CD4-positive, alpha-beta T cell treated with Interleukin-21 for 1 hour (primary cell): ENCODE measurements at regions not wholly inside any gene's neighbourhood (a gene's known extent, or its start where the extent isn't known, plus 50 kb on each side); places are given as distances from the start of the nearest gene placed in this dataset.

Experiments
- DNase-seq: peaks from one replicate; pipeline ENCODE4 v3.0.0-alpha.2; 2020

DNA sequence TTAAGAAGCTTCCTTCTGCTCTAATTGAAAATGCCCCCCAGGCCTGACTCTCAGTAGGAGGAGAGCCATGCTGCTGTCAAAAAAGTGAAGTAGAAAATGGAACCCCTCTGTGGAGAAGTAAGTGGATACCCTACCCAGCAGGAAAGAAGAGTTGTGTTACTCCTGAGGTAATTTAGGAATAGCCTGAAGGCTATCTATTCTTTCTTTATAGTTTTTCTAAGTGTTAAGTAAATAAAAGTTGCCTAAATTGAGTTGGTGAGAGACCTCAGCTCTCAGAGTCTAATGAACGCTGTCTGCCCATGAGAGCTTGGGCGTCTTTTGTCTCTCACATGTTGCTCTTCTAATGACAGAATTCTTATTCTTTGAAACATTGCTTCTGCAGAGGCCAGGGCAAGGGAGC, 116.2 kb downstream of the NSUN3 start:
- no peak for DNase-seq

- no peak for DNase-seq
Observed at GRCh38 chr3:94183551-94183950, 120.7 kb downstream of the NSUN3 start.

DNA sequence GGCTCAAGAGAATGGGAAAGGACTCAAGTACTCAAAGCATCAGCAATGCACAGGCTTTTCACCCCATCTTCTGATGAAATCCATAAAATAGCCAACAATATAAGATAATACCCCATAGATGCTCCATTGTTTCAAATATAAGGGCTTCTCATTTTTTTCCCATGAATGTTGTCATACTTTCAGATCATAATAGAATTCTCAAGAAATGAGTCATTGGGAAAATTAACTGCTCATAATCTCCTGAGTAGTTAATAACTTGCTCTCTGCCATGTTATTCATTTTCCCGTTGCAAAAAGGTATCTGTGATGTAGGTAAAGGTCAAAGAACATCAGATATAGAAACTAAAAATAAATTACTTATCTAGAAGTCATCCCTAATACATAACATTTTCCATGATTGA, 121.9 kb downstream of the NSUN3 start:
- DNase-seq = no peak

DNA sequence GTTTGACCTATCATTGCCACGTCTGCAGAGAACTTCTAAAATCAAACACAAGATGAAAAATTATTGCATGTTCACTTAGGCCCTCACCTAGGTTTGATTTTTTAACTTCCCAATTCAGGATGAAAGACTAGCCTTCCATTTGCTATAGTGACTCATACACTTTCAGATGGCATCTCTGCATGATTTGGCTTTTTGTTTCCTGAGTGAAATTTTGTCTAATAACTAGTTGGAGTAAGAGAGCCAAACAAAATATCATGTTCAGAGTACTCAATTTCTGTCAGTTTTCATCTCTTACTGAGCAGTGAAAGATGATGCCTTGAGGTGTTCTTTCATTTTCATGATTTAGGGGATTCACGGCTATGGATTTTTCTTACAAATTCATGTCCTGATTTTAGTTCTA, 122.9 kb downstream of the NSUN3 start:
- no peak for DNase-seq

DNA sequence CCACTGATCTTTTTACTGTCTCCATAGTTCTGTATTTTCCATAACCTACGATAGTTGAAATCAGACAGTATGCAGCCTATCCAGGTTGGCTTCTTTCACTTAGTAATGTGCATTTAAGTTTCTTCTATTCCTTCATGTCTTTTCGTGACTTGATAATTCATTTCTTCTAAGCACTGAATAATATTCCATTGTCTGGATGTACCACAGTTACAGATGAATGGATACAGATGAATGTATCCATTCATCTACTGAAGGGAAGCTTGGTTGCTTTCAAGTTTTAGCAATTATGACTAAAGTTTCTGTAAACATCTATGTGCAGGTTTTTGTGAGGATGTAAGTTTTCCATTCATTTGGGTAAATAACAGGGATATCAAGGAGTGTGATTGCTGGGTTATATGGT, 124.8 kb downstream of the NSUN3 start:
- DNase-seq = no peak

GRCh38 chr3:94195381-94195780, 132.5 kb downstream of the NSUN3 start:
- DNase-seq = no peak

GRCh38 chr3:94206291-94206690, 143.4 kb downstream of the NSUN3 start:
- no peak for DNase-seq

DNA sequence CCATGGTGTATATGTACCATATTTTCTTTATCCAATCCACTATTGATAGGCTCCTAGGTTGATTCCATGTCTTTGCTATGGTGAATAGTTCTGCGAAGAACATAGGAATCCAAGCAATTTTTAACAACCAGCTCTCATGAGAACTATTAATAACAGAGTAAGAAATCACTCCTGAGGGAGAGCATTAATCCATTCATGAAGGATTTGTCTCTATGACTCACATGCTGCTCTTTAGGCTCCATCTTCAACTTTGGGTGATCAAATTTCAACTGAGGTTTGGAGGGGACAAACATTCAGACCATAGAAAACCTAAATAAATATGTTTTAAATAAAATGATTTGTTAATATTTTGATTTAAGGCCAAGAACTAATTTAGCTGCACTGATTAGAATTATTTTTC, 147.4 kb downstream of the NSUN3 start:
- no peak for DNase-seq

GRCh38 chr3:94217406-94217805, 154.5 kb downstream of the NSUN3 start:
- no peak for DNase-seq

- no peak for DNase-seq
Observed at GRCh38 chr3:94220426-94220825, 157.6 kb downstream of the NSUN3 start.

DNA sequence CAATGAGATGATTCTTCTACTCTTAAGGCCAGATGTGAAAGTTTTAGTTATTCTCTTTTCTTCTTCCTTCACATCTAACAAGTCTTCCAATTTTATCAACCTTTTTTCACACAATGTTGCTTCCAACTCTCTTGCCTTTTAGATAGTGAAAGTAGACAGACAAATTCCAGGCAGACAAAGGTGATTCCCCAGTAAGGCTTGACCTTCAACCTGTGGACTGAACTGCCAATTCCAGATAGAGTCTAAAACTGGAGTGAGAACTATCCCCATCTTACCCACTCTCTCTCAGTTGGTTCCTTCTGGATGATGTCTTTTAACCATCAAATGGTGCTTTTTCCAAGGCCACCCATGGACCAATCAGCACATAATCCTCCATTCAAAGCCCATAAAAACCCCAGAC, 159.0 kb downstream of the NSUN3 start:
- DNase-seq = no peak

- DNase-seq = no peak
Observed at GRCh38 chr3:94225148-94225865, 162.4 kb downstream of the NSUN3 start.

DNA sequence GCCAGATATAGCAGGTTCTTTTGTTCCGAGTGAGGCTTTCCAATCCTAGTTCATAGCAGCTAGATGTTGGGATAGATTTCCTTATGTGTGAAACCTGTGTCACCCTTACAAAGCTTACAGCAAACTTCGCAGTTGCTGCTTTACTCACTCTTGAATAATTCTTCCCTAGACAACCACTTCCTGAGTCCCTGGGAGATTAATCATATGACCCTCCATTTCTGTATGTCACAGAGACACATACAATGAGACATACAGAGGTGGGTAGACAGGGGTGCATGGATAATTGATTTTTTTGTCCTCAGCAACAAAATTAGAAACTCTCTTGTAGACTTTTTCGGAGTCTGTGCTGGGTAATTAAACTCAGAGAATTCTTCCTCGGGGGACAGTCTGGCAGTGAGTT, 163.2 kb downstream of the NSUN3 start:
- no peak for DNase-seq

GRCh38 chr3:94232921-94233320, 170.1 kb downstream of the NSUN3 start:
- no peak for DNase-seq

GRCh38 chr3:94234177-94234788, 171.4 kb downstream of the NSUN3 start:
- DNase-seq = peak; percentile 4

GRCh38 chr3:94241986-94242385, 179.1 kb downstream of the NSUN3 start:
- no peak for DNase-seq

DNA sequence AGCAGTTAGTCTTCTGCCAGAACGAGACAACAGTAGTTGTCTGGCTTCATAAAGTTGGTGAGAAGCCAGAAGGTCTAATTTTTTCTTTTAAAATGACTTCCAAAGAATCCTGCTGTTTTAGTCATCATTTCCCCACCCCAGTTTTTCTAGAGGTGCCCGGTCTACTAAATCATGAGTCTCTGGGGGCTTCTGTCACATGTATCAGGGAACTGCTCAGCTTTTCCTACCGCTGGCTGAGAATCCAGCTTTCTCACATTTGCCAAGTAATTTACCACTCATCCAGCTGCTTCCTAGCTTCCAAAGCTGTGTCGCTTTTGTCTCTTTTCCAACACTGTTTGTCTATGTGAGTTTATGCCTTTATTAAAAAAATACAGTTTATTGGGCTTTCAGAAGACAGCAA, 183.3 kb downstream of the NSUN3 start:
- no peak for DNase-seq

DNA sequence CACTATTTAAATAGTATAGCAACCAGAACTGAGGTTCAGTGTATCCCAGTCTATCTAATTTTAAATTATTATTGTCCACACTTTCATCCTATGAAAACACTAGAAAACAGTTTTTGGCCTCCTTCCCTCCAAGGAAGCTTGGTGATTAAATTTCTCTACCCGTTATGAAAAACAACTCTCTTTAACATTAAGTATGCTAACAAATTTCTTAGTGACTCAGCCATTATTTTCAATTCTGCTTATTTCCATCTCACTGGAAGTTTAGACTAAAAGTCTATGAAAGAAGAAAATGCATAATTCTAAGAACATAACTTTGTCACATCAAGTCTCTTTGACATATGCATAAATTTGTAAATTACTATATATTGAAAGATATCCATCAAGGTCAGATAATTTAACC, 185.2 kb downstream of the NSUN3 start:
- DNase-seq = no peak

DNA sequence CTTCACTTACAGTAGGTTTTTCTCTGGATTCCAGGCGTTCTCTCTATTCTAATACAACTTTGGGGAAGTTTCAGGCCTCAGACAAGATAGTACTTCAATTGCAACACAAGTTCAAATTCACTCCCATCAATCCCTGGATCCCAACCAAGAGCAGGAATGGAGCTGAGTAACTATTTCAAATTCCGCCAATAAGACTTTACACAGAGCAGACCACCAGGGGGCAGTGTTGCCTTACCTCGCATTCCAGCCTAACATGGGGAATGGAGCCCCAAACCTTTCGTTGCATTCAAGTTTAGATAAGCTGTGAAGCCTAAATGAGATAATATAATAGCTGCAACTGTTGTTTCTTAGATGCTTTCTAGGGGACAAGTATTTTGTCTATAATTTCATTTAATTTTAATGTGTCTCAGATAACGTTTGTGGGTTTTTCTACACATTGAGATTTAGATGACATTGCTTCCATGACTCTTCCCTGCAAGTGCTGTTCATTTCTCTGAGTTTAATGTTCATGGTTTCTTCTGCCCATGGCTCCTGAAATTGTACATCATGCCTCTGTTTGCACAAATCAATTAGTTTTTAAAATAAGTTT, 186.7 kb downstream of the NSUN3 start:
- peak; percentile 46 for DNase-seq

DNA sequence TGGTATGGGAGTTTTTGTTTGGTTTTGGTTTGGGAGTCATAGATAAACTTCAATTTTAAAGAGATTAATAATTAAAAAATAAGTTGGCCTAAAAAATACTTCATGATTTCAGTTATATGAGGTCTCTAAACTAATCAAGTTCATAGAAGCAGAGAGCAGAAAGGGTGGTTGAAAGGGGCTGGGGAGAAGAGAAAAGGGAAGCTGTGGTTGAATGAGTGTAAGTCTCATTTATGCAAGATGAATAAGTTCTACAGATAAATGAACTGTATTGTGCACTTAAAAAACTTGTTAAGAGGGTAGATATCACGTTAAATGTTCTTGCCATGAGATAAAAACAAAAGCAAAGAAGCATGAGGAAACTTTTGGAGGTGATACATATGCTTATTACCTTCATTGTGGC, 188.7 kb downstream of the NSUN3 start:
- no peak for DNase-seq

DNA sequence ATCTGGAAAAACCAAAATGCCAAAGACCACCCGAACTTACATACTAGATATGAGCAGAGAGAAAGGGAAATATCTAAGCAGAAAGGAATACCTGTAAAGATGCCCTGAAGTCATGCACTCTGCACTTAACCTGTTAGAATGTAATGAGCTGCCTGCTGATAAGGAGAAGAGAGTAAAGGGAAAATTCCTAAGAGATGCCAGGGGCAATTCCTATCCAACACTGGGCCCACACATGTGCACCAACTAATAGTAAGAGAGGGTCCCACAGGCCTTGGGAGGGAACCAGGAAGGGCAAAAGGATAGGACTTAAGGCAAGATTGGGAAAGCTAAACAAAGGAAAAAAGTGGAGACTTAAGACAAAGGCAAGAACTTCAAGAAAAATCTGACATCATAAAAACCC, 189.5 kb downstream of the NSUN3 start:
- DNase-seq = no peak

DNA sequence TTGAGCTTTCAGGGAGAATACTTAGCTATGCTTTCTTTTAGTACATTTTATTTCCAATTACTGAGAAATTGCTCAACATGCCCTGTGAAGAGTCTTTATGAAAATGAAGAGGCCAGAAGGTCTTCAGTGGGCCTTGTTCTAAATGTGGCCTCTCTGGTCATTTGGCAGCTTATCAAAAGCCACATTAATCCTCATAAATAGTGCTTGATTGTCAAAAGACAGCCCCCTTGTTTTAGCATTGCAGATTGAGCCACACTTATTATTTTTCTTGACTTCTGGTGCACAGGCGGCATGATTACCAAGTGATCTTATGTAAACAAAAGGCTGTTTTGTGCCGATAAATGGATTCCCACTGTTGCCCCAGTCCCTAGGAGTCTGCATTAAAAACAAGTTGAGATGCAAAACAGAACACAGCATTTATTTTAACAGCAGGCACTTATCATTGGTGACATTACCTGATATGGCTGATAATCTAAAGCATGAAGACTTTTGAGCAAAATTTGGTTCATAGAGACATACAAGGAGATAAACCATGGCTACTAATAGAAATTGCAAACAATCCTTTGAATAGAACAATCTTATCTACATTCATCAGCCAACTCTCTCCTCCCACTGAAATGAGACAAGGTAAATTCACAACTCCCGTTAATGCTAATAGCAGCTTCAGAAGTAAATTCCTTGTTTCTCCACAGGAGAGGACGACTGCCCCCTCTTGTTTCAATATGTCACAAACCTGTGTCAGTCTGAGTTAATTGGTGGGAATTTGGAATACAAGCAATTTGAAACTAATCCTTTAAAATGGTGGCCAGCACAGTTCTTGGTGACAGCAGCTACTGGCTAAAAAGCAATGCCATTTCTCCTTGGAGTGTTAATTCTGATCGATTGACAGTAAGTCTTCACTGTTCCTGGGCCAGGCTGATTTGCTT, 194.3 kb downstream of the NSUN3 start:
- DNase-seq = no peak

GRCh38 chr3:94258851-94259250, 196.0 kb downstream of the NSUN3 start:
- DNase-seq = no peak

DNA sequence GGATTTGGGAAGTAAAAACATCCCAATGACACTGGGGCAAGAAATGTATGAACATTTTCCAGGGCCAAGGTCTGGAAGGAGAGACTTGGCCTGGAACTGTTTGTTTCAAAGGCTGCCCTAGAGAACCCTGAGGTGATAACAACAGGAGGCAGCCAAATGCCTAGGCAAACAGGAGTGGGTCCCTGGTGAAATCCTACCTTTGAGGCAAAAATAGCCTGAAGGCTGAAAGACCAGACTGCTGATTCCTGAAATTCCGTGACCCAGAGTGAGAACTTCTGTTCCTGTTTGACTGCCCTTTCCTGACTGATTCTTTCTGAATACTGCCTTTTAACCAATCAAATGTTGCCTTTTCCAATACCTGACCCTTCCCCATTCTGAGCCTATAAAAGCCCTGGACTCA, 196.4 kb downstream of the NSUN3 start:
- no peak for DNase-seq
